ENCODE measurements at regions not wholly inside any gene's neighbourhood (a gene's known extent, or its start where the extent isn't known, plus 50 kb on each side); places are given as distances from the start of the nearest gene placed in this dataset.
"Not testable (repeated sequence)": the region's sequence is repeated elsewhere in the genome, so short reads cannot be mapped to it uniquely, and the experiment has no call there.

DNA sequence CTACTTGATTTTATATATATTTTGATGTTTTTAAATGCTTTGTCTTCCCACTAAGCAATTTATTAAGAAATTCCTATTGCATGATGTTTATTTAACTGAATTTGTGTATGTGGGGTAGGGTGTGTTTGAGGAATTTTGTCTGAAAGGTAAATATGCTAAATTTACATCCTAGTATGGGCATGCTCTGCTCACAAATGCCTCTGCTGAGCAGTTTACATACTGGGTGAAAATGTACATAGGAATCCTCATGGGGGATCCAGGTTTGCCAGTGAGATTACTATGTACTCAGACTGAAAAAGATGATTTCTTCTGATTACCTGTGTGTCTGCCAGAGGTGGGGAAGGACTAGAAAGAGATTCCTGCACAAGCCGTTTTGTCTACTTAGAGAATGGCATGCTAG, 126.6 kb downstream of the DISP1 start:
- DNase-seq: no peak
- TF ChIP-seq POLR2A (IDR thresholded peaks at IDR 0.05; ENCODE audit: low read length) (no peak), GATA1 (IDR thresholded peaks at IDR 0.05; ENCODE audit: low read depth, low read length) (no peak)

GRCh38 chr1:222946436-222946835, 131.6 kb downstream of the DISP1 start:
- no peak for DNase-seq
- no peak for TF ChIP-seq GATA1 (IDR thresholded peaks at IDR 0.05; ENCODE audit: low read depth, low read length)
- no peak for TF ChIP-seq POLR2A (IDR thresholded peaks at IDR 0.05; ENCODE audit: low read length)

- TF ChIP-seq POLR2A (IDR thresholded peaks at IDR 0.05; ENCODE audit: low read length): no peak
- no peak for DNase-seq
Measured at GRCh38 chr1:222948079-222948478, 133.2 kb downstream of the DISP1 start.

GRCh38 chr1:222950892-222951291, 136.1 kb downstream of the DISP1 start:
- no peak for TF ChIP-seq GATA1 (IDR thresholded peaks at IDR 0.05; ENCODE audit: low read depth, low read length)
- no peak for DNase-seq

- TF ChIP-seq POLR2A (IDR thresholded peaks at IDR 0.05; ENCODE audit: low read length) (no peak), GATA1 (IDR thresholded peaks at IDR 0.05; ENCODE audit: low read depth, low read length) (no peak)
Measured at GRCh38 chr1:222953585-222953984, 138.7 kb downstream of the DISP1 start.

DNA sequence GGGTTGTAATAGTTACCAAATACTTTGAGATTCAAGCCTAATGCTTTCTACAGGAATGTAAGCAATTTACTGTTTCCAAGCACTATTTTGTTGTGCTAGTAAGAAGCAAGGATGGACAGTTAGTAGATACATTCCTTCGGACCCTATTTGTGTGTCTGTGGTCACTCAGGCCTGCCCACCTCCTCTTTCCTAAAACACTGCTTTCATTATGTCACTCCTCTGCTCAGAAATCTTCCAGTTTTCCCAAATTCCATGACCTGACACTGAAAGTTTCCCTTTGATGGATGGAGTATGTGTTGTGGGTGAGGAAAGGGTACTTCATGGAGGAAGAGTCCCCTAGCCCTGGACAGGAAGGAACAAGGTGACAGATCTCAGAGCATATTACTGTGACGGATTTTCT, 141.1 kb downstream of the DISP1 start:
- no peak for DNase-seq
- TF ChIP-seq GATA1 (IDR thresholded peaks at IDR 0.05; ENCODE audit: low read depth, low read length) (no peak), POLR2A (IDR thresholded peaks at IDR 0.05; ENCODE audit: low read length) (no peak)

More at GRCh38 chr1:222953585-222953984, 138.7 kb downstream of the DISP1 start:
- no peak for DNase-seq

- no peak for DNase-seq
- no peak for TF ChIP-seq GATA1 (IDR thresholded peaks at IDR 0.05; ENCODE audit: low read depth, low read length)
- TF ChIP-seq POLR2A (IDR thresholded peaks at IDR 0.05; ENCODE audit: low read length): no peak
Measured at GRCh38 chr1:222956601-222957000, 141.8 kb downstream of the DISP1 start.

GRCh38 chr1:222967466-222968240, 152.8 kb downstream of the DISP1 start:
- DNase-seq: no peak
- TF ChIP-seq GATA1 (IDR thresholded peaks at IDR 0.05; ENCODE audit: low read depth, low read length): no peak
- no peak for TF ChIP-seq POLR2A (IDR thresholded peaks at IDR 0.05; ENCODE audit: low read length)

- TF ChIP-seq POLR2A (IDR thresholded peaks at IDR 0.05; ENCODE audit: low read length): no peak
- DNase-seq: no peak
Measured at GRCh38 chr1:222970040-222970439, 155.2 kb downstream of the DISP1 start.

- TF ChIP-seq POLR2A (IDR thresholded peaks at IDR 0.05; ENCODE audit: low read length) (no peak), GATA1 (IDR thresholded peaks at IDR 0.05; ENCODE audit: low read depth, low read length) (no peak)
- DNase-seq: no peak
Measured at GRCh38 chr1:222970711-222971110, 155.9 kb downstream of the DISP1 start.

DNA sequence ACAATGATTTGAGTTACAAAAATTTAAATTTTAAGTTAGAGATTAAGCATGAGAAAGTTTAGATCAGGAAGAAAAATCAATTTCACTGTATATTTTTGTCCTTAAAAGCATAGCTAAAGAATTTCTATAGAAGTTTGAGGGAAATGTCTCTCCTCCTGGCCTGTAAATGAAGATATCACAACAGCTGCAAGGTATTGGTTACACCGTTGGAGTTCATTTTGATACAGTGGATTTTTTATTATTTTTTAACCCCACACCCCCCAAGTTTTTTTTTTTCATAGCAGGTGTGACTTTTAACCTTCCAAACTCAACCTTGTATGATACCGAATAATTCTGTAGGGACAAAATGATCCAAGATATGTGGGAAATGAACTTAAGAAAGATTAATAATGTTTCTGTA, 156.3 kb downstream of the DISP1 start:
- TF ChIP-seq GATA1 (IDR thresholded peaks at IDR 0.05; ENCODE audit: low read depth, low read length) (no peak), POLR2A (IDR thresholded peaks at IDR 0.05; ENCODE audit: low read length) (no peak)
- no peak for DNase-seq

DNA sequence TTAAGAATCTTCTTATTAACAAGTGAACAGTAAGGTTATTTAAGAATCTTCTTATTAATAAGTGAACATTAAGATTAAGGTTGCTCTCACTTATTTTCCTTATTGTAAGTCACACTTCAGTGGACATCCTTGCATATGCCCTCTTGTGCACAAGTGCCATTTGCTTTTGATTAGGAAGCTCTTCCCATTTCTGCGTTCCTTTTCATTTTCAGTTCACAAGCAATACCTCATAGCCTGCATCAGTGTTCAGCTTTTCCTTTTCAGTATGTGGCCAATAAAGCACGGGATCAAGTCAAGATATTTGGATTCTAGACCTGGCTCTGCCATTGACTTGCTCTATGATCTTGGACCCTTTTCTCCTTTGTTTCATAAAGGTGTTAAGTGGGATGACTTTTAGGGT, 158.7 kb downstream of the DISP1 start:
- no peak for DNase-seq
- TF ChIP-seq POLR2A (IDR thresholded peaks at IDR 0.05; ENCODE audit: low read length) (no peak), GATA1 (IDR thresholded peaks at IDR 0.05; ENCODE audit: low read depth, low read length) (no peak)

- DNase-seq: no peak
- TF ChIP-seq GATA1 (IDR thresholded peaks at IDR 0.05; ENCODE audit: low read depth, low read length) (no peak), POLR2A (IDR thresholded peaks at IDR 0.05; ENCODE audit: low read length) (no peak)
Measured at GRCh38 chr1:222974496-222974895, 159.7 kb downstream of the DISP1 start.

- no peak for DNase-seq
- TF ChIP-seq GATA1 (IDR thresholded peaks at IDR 0.05; ENCODE audit: low read depth, low read length) (no peak), POLR2A (IDR thresholded peaks at IDR 0.05; ENCODE audit: low read length) (no peak)
Measured at GRCh38 chr1:222975472-222976122, 160.8 kb downstream of the DISP1 start.

DNA sequence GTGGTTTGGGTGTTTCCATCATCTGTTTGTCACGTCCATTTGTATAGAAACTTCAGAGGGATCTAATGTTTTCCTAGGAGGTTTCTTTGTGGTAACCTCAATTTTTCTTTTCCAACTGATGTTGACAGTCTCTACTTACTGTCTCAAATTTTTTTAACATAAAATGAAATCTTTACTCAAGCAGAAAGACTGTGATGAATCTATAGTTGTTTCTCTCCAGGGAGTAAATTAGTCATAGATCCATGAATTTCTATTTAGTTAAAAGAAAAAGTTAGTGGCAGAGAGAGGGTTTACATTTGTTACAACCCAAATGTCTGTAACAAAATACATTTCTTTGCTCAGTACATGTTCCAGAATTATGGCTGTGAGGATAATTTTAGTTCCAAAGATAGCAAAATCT, 161.6 kb downstream of the DISP1 start:
- TF ChIP-seq POLR2A (IDR thresholded peaks at IDR 0.05; ENCODE audit: low read length) (no peak), GATA1 (IDR thresholded peaks at IDR 0.05; ENCODE audit: low read depth, low read length) (no peak)
- DNase-seq: no peak

- DNase-seq: not testable (repeated sequence)
Measured at GRCh38 chr1:222977294-222977693, 162.5 kb downstream of the DISP1 start.

All from erythroblast (primary cell).